ENCODE measurements at regions not wholly inside any gene's neighbourhood (a gene's known extent, or its start where the extent isn't known, plus 50 kb on each side); places are given as distances from the start of the nearest gene placed in this dataset.
A peak's percentile ranks its signal among the peaks of the same experiment; 100 is the strongest.

GRCh38 chr14:105867961-105868599 is 341.7 kb downstream of the TMEM121 start:
- no peaks in the 10 kb centered on the region for H3K4me1 ChIP-seq (ENCODE audit: control insufficient read depth in 1 of 2, insufficient read depth in 2 of 2, low read length in 2 of 2)
- no peaks in the 10 kb centered on the region for H3K9me3 ChIP-seq (ENCODE audit: control insufficient read depth, low read length)
- 90 to 93% methylated on average over 24 to 29 of the region's 29 CpGs for WGBS, 2 donors
- peak; percentile 23 for ATAC-seq (ENCODE audit: low FRiP score)
- H3K4me3 ChIP-seq (ENCODE audit: low read length in 2 of 2) = no peak overlapping the region
- intact Hi-C loops (cut with DNase I) = no loop called here
- no peaks in the 10 kb centered on the region for H3K27me3 ChIP-seq (ENCODE audit: control insufficient read depth in 1 of 2, insufficient read depth in 2 of 2, low read length in 1 of 2)
- no peaks in the 10 kb centered on the region for H3K36me3 ChIP-seq (ENCODE audit: control insufficient read depth in 1 of 2, insufficient read depth in 2 of 2, low read length in 1 of 2)
- peak; percentile 43 to 49 for DNase-seq
- H3K27ac ChIP-seq (ENCODE audit: low read depth in 1 of 2, low read length in 2 of 2) = no peak overlapping the region

GRCh38 chr14:105871590-105871989 is 345.2 kb downstream of the TMEM121 start:
- Histone ChIP-seq H3K27me3 (ENCODE audit: control insufficient read depth in 1 of 2, insufficient read depth in 2 of 2, low read length in 1 of 2) (no peaks in the 10 kb centered on the region), H3K9me3 (ENCODE audit: control insufficient read depth, low read length) (no peaks in the 10 kb centered on the region), H3K36me3 (ENCODE audit: control insufficient read depth in 1 of 2, insufficient read depth in 2 of 2, low read length in 1 of 2) (no peaks in the 10 kb centered on the region), H3K4me1 (ENCODE audit: control insufficient read depth in 1 of 2, insufficient read depth in 2 of 2, low read length in 2 of 2) (no peaks in the 10 kb centered on the region), H3K27ac (ENCODE audit: low read depth in 1 of 2, low read length in 2 of 2) (no peak overlapping the region), H3K4me3 (ENCODE audit: low read length in 2 of 2) (no peak overlapping the region)
- 49 to 53% methylated on average over 3 of the region's 3 CpGs for WGBS, 2 donors
- no peak for ATAC-seq (ENCODE audit: low FRiP score)
- intact Hi-C loops (cut with DNase I) = no loop called here
- DNase-seq = no peak

- no peaks in the 10 kb centered on the region for H3K4me1 ChIP-seq (ENCODE audit: control insufficient read depth in 1 of 2, insufficient read depth in 2 of 2, low read length in 2 of 2)
- no peaks in the 10 kb centered on the region for H3K36me3 ChIP-seq (ENCODE audit: control insufficient read depth in 1 of 2, insufficient read depth in 2 of 2, low read length in 1 of 2)
- no peak overlapping the region for H3K4me3 ChIP-seq (ENCODE audit: low read length in 2 of 2)
- no peaks in the 10 kb centered on the region for H3K27me3 ChIP-seq (ENCODE audit: control insufficient read depth in 1 of 2, insufficient read depth in 2 of 2, low read length in 1 of 2)
- ATAC-seq (ENCODE audit: low FRiP score) (no peak), DNase-seq (no peak)
- no peak overlapping the region for H3K27ac ChIP-seq (ENCODE audit: low read depth in 1 of 2, low read length in 2 of 2)
- 61 to 66% methylated on average over 4 of the region's 4 CpGs for WGBS, 2 donors
- H3K9me3 ChIP-seq (ENCODE audit: control insufficient read depth, low read length) = no peaks in the 10 kb centered on the region
- intact Hi-C loops (cut with DNase I) = no loop called here
Observed at GRCh38 chr14:105873870-105874512, 347.6 kb downstream of the TMEM121 start.

- Histone ChIP-seq H3K9me3 (ENCODE audit: control insufficient read depth, low read length) (no peaks in the 10 kb centered on the region), H3K27ac (ENCODE audit: low read depth in 1 of 2, low read length in 2 of 2) (no peak overlapping the region), H3K4me3 (ENCODE audit: low read length in 2 of 2) (no peak overlapping the region), H3K36me3 (ENCODE audit: control insufficient read depth in 1 of 2, insufficient read depth in 2 of 2, low read length in 1 of 2) (no peaks in the 10 kb centered on the region), H3K4me1 (ENCODE audit: control insufficient read depth in 1 of 2, insufficient read depth in 2 of 2, low read length in 2 of 2) (no peaks in the 10 kb centered on the region), H3K27me3 (ENCODE audit: control insufficient read depth in 1 of 2, insufficient read depth in 2 of 2, low read length in 1 of 2) (no peaks in the 10 kb centered on the region)
- ATAC-seq (ENCODE audit: low FRiP score) (no peak), DNase-seq (peak in 1 of 2 donors; percentile 38)
- 68 to 70% methylated on average over 4 of the region's 4 CpGs for WGBS, 2 donors
- intact Hi-C loops (cut with DNase I) = no loop called here
Observed at GRCh38 chr14:105876158-105876557, 349.8 kb downstream of the TMEM121 start.

GRCh38 chr14:105876829-105877228 is 350.4 kb downstream of the TMEM121 start:
- Histone ChIP-seq H3K27ac (ENCODE audit: low read depth in 1 of 2, low read length in 2 of 2) (no peak overlapping the region), H3K4me1 (ENCODE audit: control insufficient read depth in 1 of 2, insufficient read depth in 2 of 2, low read length in 2 of 2) (no peaks in the 10 kb centered on the region), H3K4me3 (ENCODE audit: low read length in 2 of 2) (no peak overlapping the region), H3K27me3 (ENCODE audit: control insufficient read depth in 1 of 2, insufficient read depth in 2 of 2, low read length in 1 of 2) (no peaks in the 10 kb centered on the region), H3K9me3 (ENCODE audit: control insufficient read depth, low read length) (no peaks in the 10 kb centered on the region), H3K36me3 (ENCODE audit: control insufficient read depth in 1 of 2, insufficient read depth in 2 of 2, low read length in 1 of 2) (no peaks in the 10 kb centered on the region)
- DNase-seq (peak; percentile 11 to 68), ATAC-seq (ENCODE audit: low FRiP score) (no peak)
- intact Hi-C loops (cut with DNase I) = no loop called here
- WGBS, 2 donors = 85 to 91% methylated on average over 8 of the region's 8 CpGs

- Histone ChIP-seq H3K27me3 (ENCODE audit: control insufficient read depth in 1 of 2, insufficient read depth in 2 of 2, low read length in 1 of 2) (no peaks in the 10 kb centered on the region), H3K4me3 (ENCODE audit: low read length in 2 of 2) (no peak overlapping the region), H3K9me3 (ENCODE audit: control insufficient read depth, low read length) (no peaks in the 10 kb centered on the region), H3K36me3 (ENCODE audit: control insufficient read depth in 1 of 2, insufficient read depth in 2 of 2, low read length in 1 of 2) (no peaks in the 10 kb centered on the region), H3K4me1 (ENCODE audit: control insufficient read depth in 1 of 2, insufficient read depth in 2 of 2, low read length in 2 of 2) (no peaks in the 10 kb centered on the region), H3K27ac (ENCODE audit: low read depth in 1 of 2, low read length in 2 of 2) (no peak overlapping the region)
- intact Hi-C loops (cut with DNase I) = no loop called here
- DNase-seq (peak in 1 of 2 donors; percentile 61), ATAC-seq (ENCODE audit: low FRiP score) (no peak)
- 79 to 80% methylated on average over 9 of the region's 9 CpGs for WGBS, 2 donors
Observed at GRCh38 chr14:105877645-105878044, 351.3 kb downstream of the TMEM121 start.

GRCh38 chr14:105878125-105878524 is 351.7 kb downstream of the TMEM121 start:
- no peak overlapping the region for H3K27ac ChIP-seq (ENCODE audit: low read depth in 1 of 2, low read length in 2 of 2)
- WGBS, 2 donors = 82 to 86% methylated on average over 12 of the region's 12 CpGs
- ATAC-seq (ENCODE audit: low FRiP score) = no peak
- H3K4me1 ChIP-seq (ENCODE audit: control insufficient read depth in 1 of 2, insufficient read depth in 2 of 2, low read length in 2 of 2) = no peaks in the 10 kb centered on the region
- no peaks in the 10 kb centered on the region for H3K27me3 ChIP-seq (ENCODE audit: control insufficient read depth in 1 of 2, insufficient read depth in 2 of 2, low read length in 1 of 2)
- peak; percentile 42 to 64 for DNase-seq
- intact Hi-C loops (cut with DNase I) = no loop called here
- no peaks in the 10 kb centered on the region for H3K9me3 ChIP-seq (ENCODE audit: control insufficient read depth, low read length)
- no peaks in the 10 kb centered on the region for H3K36me3 ChIP-seq (ENCODE audit: control insufficient read depth in 1 of 2, insufficient read depth in 2 of 2, low read length in 1 of 2)
- H3K4me3 ChIP-seq (ENCODE audit: low read length in 2 of 2) = no peak overlapping the region

GRCh38 chr14:105878554-105878953 is 352.2 kb downstream of the TMEM121 start:
- peak; percentile 11 to 37 for DNase-seq
- intact Hi-C loops (cut with DNase I) = no loop called here
- H3K36me3 ChIP-seq (ENCODE audit: control insufficient read depth in 1 of 2, insufficient read depth in 2 of 2, low read length in 1 of 2) = no peaks in the 10 kb centered on the region

GRCh38 chr14:105879503-105879866 is 353.1 kb downstream of the TMEM121 start:
- DNase-seq = peak in 1 of 2 donors; percentile 38
- Histone ChIP-seq H3K4me3 (ENCODE audit: low read length in 2 of 2) (no peak overlapping the region), H3K27me3 (ENCODE audit: control insufficient read depth in 1 of 2, insufficient read depth in 2 of 2, low read length in 1 of 2) (no peaks in the 10 kb centered on the region), H3K27ac (ENCODE audit: low read depth in 1 of 2, low read length in 2 of 2) (no peak overlapping the region), H3K4me1 (ENCODE audit: control insufficient read depth in 1 of 2, insufficient read depth in 2 of 2, low read length in 2 of 2) (no peaks in the 10 kb centered on the region), H3K36me3 (ENCODE audit: control insufficient read depth in 1 of 2, insufficient read depth in 2 of 2, low read length in 1 of 2) (no peaks in the 10 kb centered on the region), H3K9me3 (ENCODE audit: control insufficient read depth, low read length) (no peaks in the 10 kb centered on the region)
- WGBS, 2 donors = 81 to 86% methylated on average over 7 of the region's 7 CpGs
- intact Hi-C loops (cut with DNase I) = no loop called here
- ATAC-seq (ENCODE audit: low FRiP score) = no peak

More at GRCh38 chr14:105878554-105878953, 352.2 kb downstream of the TMEM121 start:
- H3K27ac ChIP-seq (ENCODE audit: low read depth in 1 of 2, low read length in 2 of 2) = no peak overlapping the region
- H3K4me3 ChIP-seq (ENCODE audit: low read length in 2 of 2) = no peak overlapping the region
- no peaks in the 10 kb centered on the region for H3K27me3 ChIP-seq (ENCODE audit: control insufficient read depth in 1 of 2, insufficient read depth in 2 of 2, low read length in 1 of 2)
- ATAC-seq (ENCODE audit: low FRiP score) = no peak
- 87 to 89% methylated on average over 13 of the region's 13 CpGs for WGBS, 2 donors
- H3K9me3 ChIP-seq (ENCODE audit: control insufficient read depth, low read length) = no peaks in the 10 kb centered on the region
- no peaks in the 10 kb centered on the region for H3K4me1 ChIP-seq (ENCODE audit: control insufficient read depth in 1 of 2, insufficient read depth in 2 of 2, low read length in 2 of 2)
